ENCODE measurements at regions not wholly inside any gene's neighbourhood (a gene's known extent, or its start where the extent isn't known, plus 50 kb on each side); places are given as distances from the start of the nearest gene placed in this dataset.

- Histone ChIP-seq H3K4me3 (ENCODE audit: low read depth, low read length, poor library complexity, severe bottlenecking) (no peak overlapping the region), H3K27ac (ENCODE audit: low read depth, low read length, poor library complexity, severe bottlenecking) (no peak overlapping the region), H4K20me1 (ENCODE audit: insufficient read depth, low read length) (no peaks in the 10 kb centered on the region), H3K9me2 (ENCODE audit: insufficient read depth, low read length) (no peaks in the 10 kb centered on the region), H3K9me3 (ENCODE audit: low read length) (no peaks in the 10 kb centered on the region), H3K79me2 (ENCODE audit: insufficient read depth, low read depth, low read length) (no peaks in the 10 kb centered on the region), H3K36me3 (ENCODE audit: insufficient read depth, low read length) (no peaks in the 10 kb centered on the region), H2AFZ (ENCODE audit: low read length) (no peak overlapping the region), H3K4me2 (ENCODE audit: low read length) (no peak overlapping the region), H3K4me1 (ENCODE audit: insufficient read depth, low read length, poor library complexity, severe bottlenecking) (no peaks in the 10 kb centered on the region)
- ChIA-PET POLR2A (interaction anchor here (0.6 kb wide), 2 partner anchors 27 to 1579 kb away, joined by 3 read pairs; no protein-coding TSS in a partner anchor), CTCF (ENCODE audit: unreplicated experiment) (no interaction called here)
- intact Hi-C loops (cut with micrococcal nuclease; ENCODE audit: unreplicated experiment) = no loop called here
- DNase-seq (ENCODE audit: low spot score) = no peak
- TF ChIP-seq EZH2phosphoT487 (IDR thresholded peaks at IDR 0.05; ENCODE audit: borderline replicate concordance, low read depth, low read length) (no peak), CTCF (conservative IDR thresholded peaks at IDR 0.05; ENCODE audit: low read length) (no peak)
- BruUV-seq (replicated peaks) = no TSS peak
Observed at GRCh38 chr10:125392154-125392553, 231.8 kb upstream of the CTBP2 start.

GRCh38 chr10:125389648-125390047, 229.3 kb upstream of the CTBP2 start:
- BruUV-seq (replicated peaks) = no TSS peak
- no peaks in the 10 kb centered on the region for H3K79me2 ChIP-seq (ENCODE audit: insufficient read depth, low read depth, low read length)
- H3K9me3 ChIP-seq (ENCODE audit: low read length) = no peaks in the 10 kb centered on the region
- POLR2A ChIA-PET = interaction anchor here (0.7 kb wide), 1 partner anchor 27 kb away, joined by 3 read pairs; no protein-coding TSS in a partner anchor
- no peak for DNase-seq (ENCODE audit: low spot score)
- H3K27ac ChIP-seq (ENCODE audit: low read depth, low read length, poor library complexity, severe bottlenecking) = no peak overlapping the region
- H3K9me2 ChIP-seq (ENCODE audit: insufficient read depth, low read length) = no peaks in the 10 kb centered on the region
- no peaks in the 10 kb centered on the region for H3K36me3 ChIP-seq (ENCODE audit: insufficient read depth, low read length)
- no peaks in the 10 kb centered on the region for H4K20me1 ChIP-seq (ENCODE audit: insufficient read depth, low read length)
- H2AFZ ChIP-seq (ENCODE audit: low read length) = no peak overlapping the region
- no peak overlapping the region for H3K4me3 ChIP-seq (ENCODE audit: low read depth, low read length, poor library complexity, severe bottlenecking)
- no peaks in the 10 kb centered on the region for H3K4me1 ChIP-seq (ENCODE audit: insufficient read depth, low read length, poor library complexity, severe bottlenecking)
- TF ChIP-seq CTCF (conservative IDR thresholded peaks at IDR 0.05; ENCODE audit: low read length) = no peak
- TF ChIP-seq EZH2phosphoT487 (IDR thresholded peaks at IDR 0.05; ENCODE audit: borderline replicate concordance, low read depth, low read length) = no peak
- intact Hi-C loops (cut with micrococcal nuclease; ENCODE audit: unreplicated experiment) = no loop called here
- CTCF ChIA-PET (ENCODE audit: unreplicated experiment) = no interaction called here
- no peak overlapping the region for H3K4me2 ChIP-seq (ENCODE audit: low read length)

- no peak overlapping the region for H3K4me3 ChIP-seq (ENCODE audit: low read depth, low read length, poor library complexity, severe bottlenecking)
- DNase-seq (ENCODE audit: low spot score) = no peak
- H3K4me2 ChIP-seq (ENCODE audit: low read length) = no peak overlapping the region
- no peaks in the 10 kb centered on the region for H3K79me2 ChIP-seq (ENCODE audit: insufficient read depth, low read depth, low read length)
- no peaks in the 10 kb centered on the region for H3K9me3 ChIP-seq (ENCODE audit: low read length)
- no peaks in the 10 kb centered on the region for H4K20me1 ChIP-seq (ENCODE audit: insufficient read depth, low read length)
- no peaks in the 10 kb centered on the region for H3K9me2 ChIP-seq (ENCODE audit: insufficient read depth, low read length)
- BruUV-seq (replicated peaks) = no TSS peak
- H3K4me1 ChIP-seq (ENCODE audit: insufficient read depth, low read length, poor library complexity, severe bottlenecking) = no peaks in the 10 kb centered on the region
- intact Hi-C loops (cut with micrococcal nuclease; ENCODE audit: unreplicated experiment) = no loop called here
- POLR2A ChIA-PET = interaction anchor here (0.6 to 0.7 kb wide), 2 partner anchors 13 to 126 kb away, joined by 3 read pairs; no protein-coding TSS in a partner anchor
- no peak overlapping the region for H2AFZ ChIP-seq (ENCODE audit: low read length)
- CTCF ChIA-PET (ENCODE audit: unreplicated experiment) = no interaction called here
- TF ChIP-seq EZH2phosphoT487 (IDR thresholded peaks at IDR 0.05; ENCODE audit: borderline replicate concordance, low read depth, low read length) = no peak
- TF ChIP-seq CTCF (conservative IDR thresholded peaks at IDR 0.05; ENCODE audit: low read length) = no peak
- H3K27ac ChIP-seq (ENCODE audit: low read depth, low read length, poor library complexity, severe bottlenecking) = no peak overlapping the region
- no peaks in the 10 kb centered on the region for H3K36me3 ChIP-seq (ENCODE audit: insufficient read depth, low read length)
Observed at GRCh38 chr10:125379592-125379991, 219.2 kb upstream of the CTBP2 start.

Measured in OCI-LY7 (cell line).